ENCODE measurements at regions not wholly inside any gene's neighbourhood (a gene's known extent, or its start where the extent isn't known, plus 50 kb on each side); places are given as distances from the start of the nearest gene placed in this dataset.
"Not testable (repeated sequence)": the region's sequence is repeated elsewhere in the genome, so short reads cannot be mapped to it uniquely, and the experiment has no call there.

GRCh38 chr3:86793786-86794185, 197.2 kb downstream of the VGLL3 start:
- DNase-seq, result no peak

GRCh38 chr3:86792316-86792715, 198.6 kb downstream of the VGLL3 start:
- DNase-seq, result no peak

- no peak for DNase-seq
These were observed 199.9 kb downstream of the VGLL3 start for GRCh38 chr3:86790884-86791549.

GRCh38 chr3:86788371-86788770, 202.6 kb downstream of the VGLL3 start:
- DNase-seq, result no peak

DNA sequence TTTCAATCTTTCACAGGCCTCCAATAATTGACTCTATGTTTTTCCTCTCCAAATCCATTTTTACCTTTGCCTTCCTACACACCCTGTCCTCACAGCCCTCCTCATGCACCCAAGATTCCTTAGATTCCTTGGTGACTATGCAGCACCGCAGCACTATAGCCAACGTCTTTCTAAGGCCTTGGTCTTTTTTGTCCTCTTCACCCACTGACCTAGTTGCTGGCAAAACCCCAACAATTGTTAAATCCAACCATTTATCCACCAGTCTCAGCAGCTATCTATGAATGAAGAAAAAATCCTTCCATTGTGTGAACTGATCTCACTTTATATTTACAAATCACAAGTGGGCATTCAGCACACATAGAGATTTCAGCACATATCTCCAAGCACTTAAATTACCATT, 203.9 kb downstream of the VGLL3 start:
- no peak for DNase-seq

DNA sequence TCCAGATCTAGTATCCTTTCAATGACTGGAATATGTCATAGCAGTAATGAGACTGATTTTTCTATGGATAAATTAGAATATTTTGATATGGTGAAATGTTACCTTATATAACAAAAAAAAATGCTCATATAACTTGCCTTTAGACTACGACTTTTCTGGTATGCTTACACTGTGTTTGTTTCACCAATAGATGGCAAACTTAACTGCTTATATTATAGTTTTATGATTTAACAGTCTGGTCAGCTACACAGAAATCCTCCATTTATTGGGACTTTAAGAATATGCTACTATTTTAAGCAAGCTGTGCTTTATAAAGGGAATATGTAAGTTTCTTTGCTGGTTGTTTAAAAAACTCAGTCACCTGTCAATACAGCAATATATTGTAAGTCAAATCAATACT, 205.6 kb downstream of the VGLL3 start:
- no peak for DNase-seq

DNA sequence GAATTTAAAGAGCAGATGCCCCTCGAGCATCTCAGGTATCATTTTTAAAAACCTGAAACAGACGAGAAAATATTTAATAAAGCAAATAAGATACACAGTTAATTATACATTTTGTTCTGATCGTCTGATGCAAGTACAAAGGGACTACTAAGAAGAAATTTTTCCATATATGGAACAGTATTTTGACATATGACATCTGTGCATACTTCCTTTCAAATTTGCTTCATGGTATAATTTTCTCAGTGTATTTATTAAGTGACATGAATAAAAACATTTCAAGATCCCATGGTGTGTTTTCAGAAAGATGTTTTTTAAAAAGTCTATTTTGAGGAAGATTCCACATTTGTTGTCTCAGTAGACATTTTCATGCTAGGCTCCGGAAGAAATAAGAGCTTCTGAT, 208.1 kb downstream of the VGLL3 start:
- no peak for DNase-seq

DNA sequence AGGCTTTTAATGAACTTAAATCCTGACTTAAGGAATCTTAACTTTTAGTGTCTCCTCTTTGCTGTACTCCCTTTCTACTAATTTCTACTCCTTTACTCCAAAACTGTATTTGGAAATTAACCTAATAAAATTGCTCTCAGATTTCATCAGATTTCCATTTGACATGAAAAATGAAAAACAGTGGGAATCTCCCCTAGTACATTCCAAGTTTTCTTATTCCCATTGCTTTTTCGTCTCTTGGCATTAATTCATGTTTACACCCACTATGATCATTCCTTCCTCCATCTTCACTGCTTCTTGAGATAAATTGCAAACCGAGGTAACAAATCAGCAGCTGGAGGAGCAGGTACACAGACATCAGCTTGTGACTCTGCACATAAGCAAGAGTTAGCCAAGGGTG, 208.7 kb downstream of the VGLL3 start:
- no peak for DNase-seq

DNA sequence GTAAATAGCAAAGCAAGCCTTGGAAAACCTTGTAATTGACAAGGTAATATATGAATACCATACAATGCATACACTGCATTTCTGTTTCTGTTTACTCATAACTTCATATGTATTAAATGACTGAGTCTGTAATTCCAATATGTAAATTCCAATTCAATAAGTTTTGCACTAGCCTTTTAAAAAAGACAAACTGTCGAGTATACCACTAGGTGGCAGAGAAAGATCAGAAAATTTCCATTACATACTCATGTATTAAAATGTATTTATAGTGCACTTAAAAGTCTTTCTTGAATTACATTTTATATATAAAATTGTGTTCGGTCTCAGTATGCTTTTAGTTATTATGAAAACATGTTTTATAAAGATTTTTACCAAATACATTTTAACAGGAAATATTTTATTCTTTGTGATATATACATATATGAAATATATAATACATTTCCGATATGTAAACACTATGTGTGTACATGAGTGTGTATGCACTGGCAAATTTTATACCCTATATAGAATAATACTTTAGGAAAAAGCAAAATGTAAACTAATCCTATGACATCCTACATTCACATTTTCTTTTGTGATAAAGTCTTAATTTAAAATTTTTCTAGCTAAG, 216.8 kb downstream of the VGLL3 start:
- DNase-seq, result peak; percentile 57

- DNase-seq, result no peak
These were observed 218.2 kb downstream of the VGLL3 start for GRCh38 chr3:86772699-86773098.

GRCh38 chr3:86771741-86772512, 219.0 kb downstream of the VGLL3 start:
- DNase-seq, result no peak

DNA sequence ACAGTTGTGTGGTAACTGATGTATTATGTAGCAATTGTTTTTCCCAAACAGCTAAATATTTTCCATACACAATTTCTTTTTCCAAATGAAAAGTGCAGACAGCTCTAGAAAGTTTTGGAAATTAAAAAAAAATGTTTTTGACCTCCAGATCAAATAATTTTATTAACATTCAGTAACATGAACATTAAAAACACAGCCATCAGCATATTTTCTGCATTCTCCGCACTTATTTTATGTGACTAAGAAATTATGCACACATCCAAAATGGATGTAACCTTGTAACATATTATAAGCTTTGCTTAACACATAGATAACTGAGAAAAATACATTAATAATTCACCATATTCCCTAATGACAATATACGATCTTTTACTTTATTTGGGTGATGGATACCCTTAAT, 224.6 kb downstream of the VGLL3 start:
- no peak for DNase-seq

DNA sequence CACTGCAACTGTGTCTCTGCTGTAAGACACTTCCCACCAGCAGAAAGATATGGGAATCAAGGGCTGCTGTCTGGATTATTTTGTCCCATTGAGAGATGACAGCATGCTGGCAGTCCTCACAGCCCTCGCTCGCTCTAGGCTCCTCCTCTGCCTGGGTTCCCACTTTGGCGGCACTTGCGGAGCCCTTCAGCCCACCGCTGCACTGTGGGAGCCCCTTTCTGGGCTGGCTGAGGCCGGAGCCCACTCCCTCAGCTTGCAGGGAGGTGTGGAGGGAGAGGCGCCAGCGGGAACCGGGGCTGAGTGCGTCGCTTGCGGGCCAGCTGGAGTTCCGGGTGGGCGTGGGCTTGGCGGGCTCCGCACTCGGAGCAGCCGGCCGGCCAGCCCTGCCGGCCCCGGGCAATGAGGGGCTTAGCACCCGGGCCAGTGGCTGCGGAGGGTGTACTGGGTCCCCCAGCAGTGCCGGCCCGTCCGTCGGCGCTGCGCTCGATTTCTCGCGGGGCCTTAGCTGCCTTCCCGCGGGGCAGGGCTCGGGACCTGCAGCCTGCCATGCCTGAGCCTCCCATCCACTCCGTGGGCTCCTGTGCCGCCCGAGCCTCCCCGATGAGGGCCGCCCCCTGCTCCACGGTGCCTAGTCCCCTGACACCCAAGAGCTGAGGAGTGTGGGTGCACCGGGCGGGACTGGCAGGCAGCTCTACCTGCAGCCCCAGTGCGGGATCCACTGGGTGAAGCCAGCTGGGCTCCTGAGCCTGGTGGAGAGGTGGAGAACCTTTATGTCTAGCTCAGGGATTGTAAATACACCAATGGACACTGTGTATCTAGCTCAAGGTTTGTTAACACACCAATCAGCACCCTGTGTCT, 233.4 kb downstream of the VGLL3 start:
- not testable (repeated sequence) for DNase-seq

- no peak for DNase-seq
These were observed 242.9 kb downstream of the VGLL3 start for GRCh38 chr3:86748015-86748414.

DNA sequence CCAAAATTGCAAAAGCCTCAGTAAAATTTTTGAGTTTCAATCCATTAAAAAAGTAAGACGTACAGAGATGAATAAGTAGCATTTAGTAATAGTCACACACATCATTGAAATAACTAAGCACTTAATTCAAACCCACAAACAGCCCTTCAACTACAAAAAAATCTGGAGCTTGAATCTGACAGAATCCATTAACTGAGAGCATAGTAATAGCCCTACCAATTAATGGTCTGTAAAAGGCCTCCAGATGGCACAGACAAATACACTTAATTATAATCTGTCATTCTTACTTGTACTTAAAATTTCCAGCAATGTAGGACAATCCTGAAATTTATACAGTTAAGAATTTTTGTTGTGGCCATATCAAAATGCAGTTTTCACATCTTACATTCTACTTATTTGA, 246.9 kb downstream of the VGLL3 start:
- DNase-seq, result peak; percentile 23

DNA sequence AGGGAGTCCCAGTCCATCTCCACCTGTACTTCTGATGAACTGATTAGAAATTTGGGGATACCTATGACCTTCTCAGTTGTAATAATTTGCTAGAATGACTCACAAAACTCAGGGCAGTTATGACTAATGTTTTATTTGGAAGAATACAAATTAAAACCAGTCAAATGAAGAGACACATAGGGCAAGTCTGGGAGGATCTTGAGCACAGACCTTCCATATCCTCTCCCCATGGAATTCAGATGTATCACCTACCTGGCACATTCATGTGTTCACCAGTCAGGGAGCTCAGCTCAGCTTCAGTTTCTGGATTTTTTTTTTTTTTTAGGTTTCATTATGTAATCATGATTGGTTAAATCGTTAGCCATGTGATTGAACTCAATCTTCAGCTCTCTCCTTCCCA, 247.7 kb downstream of the VGLL3 start:
- no peak for DNase-seq

DNA sequence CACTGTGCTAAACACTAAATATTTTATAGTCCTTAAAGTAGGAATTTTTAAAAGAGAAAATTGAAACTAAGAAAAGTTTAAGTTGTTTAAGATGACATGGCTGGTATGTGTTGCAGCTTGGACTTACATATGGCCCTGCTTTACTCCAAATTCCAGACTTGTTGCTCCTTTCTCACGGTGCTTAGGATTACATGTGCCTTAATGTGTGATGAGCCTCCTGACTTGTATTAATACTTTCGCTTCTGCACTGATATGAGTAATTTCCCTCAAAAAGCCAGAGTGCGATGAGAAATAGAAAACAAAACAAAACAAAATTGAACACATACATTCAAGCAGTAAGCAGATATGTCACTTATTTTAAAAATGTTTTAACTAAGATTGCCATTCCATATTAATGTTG, 250.2 kb downstream of the VGLL3 start:
- no peak for DNase-seq

GRCh38 chr3:86739244-86739643, 251.7 kb downstream of the VGLL3 start:
- DNase-seq, result no peak

- DNase-seq, result no peak
These were observed 252.3 kb downstream of the VGLL3 start for GRCh38 chr3:86738684-86739083.

GRCh38 chr3:86737517-86737916, 253.4 kb downstream of the VGLL3 start:
- DNase-seq, result no peak

- no peak for DNase-seq
These were observed 257.7 kb downstream of the VGLL3 start for GRCh38 chr3:86733257-86733656.

- DNase-seq, result no peak
These were observed 259.4 kb downstream of the VGLL3 start for GRCh38 chr3:86731501-86731901.

GRCh38 chr3:86723433-86723832, 267.5 kb downstream of the VGLL3 start:
- no peak for DNase-seq
